ENCODE measurements at regions not wholly inside any gene's neighbourhood (a gene's known extent, or its start where the extent isn't known, plus 50 kb on each side); places are given as distances from the start of the nearest gene placed in this dataset.

DNA sequence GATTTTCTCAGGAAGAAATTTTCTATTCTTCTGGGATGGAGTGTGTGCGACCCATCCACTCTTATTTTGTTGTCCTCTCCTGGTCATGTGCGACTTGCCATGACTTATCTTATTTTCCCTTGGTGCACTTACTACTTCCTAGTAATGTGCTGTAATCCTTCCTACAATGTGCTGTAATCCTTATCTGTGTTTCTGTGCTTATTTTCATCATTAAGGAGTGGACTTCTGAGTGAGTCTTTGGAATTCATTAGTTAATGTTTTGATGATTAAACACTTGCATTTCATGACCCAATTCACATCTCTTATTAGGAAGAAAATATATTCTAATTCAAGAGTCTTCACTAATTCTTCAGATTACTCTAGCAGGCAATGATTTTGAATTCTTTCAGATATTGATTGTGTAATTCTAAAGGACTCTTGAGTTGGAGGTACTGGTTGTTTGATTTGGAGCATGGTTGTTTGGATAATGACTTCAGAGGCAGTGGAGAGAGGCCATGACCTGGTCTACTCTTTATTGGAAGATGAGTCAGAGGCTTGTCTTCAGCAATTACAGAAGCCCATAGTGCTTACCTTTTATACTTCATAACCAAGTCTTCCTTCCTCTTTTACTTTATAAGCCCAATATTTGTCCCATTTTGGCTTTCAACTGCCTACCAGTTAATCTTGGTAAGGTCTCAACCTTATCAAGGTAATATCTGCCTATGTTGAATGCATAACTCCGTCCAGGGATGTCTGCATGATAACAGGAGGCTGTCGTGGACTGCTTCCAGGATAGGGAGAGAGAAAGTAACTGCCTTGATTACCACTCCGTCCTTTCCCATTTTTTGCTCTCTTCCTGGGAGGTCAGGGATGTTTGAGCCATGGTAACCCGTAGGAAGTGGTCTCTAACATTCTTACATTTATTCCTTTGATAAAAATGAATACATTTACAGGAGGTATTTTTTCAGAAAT lies 278.3 kb upstream of the SP8 start:
- no peaks in the 10 kb centered on the region for H3K9me3 ChIP-seq
- DNase-seq (no peak), ATAC-seq (no peak)
- no peak overlapping the region for H3K27ac ChIP-seq
- WGBS, 2 donors, result 60 to 67% methylated on average over 6 of the region's 6 CpGs
- intact Hi-C loops (cut with DNase I), result no loop called here
- H3K36me3 ChIP-seq (replicated peaks in 1 of 2; ENCODE audit: insufficient read depth in 1 of 2, low read depth in 2 of 2), result no peaks in the 10 kb centered on the region
- TF ChIP-seq, protein P1, sequence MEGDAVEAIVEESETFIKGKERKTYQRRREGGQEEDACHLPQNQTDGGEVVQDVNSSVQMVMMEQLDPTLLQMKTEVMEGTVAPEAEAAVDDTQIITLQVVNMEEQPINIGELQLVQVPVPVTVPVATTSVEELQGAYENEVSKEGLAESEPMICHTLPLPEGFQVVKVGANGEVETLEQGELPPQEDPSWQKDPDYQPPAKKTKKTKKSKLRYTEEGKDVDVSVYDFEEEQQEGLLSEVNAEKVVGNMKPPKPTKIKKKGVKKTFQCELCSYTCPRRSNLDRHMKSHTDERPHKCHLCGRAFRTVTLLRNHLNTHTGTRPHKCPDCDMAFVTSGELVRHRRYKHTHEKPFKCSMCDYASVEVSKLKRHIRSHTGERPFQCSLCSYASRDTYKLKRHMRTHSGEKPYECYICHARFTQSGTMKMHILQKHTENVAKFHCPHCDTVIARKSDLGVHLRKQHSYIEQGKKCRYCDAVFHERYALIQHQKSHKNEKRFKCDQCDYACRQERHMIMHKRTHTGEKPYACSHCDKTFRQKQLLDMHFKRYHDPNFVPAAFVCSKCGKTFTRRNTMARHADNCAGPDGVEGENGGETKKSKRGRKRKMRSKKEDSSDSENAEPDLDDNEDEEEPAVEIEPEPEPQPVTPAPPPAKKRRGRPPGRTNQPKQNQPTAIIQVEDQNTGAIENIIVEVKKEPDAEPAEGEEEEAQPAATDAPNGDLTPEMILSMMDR (IDR thresholded peaks at IDR 0.05), result no peak
- no peak for TF ChIP-seq POLR2A (IDR thresholded peaks at IDR 0.05)
- H3K27me3 ChIP-seq, result no peaks in the 10 kb centered on the region
- H3K4me3 ChIP-seq, result no peak overlapping the region
- H3K4me1 ChIP-seq, result no peaks in the 10 kb centered on the region

DNA sequence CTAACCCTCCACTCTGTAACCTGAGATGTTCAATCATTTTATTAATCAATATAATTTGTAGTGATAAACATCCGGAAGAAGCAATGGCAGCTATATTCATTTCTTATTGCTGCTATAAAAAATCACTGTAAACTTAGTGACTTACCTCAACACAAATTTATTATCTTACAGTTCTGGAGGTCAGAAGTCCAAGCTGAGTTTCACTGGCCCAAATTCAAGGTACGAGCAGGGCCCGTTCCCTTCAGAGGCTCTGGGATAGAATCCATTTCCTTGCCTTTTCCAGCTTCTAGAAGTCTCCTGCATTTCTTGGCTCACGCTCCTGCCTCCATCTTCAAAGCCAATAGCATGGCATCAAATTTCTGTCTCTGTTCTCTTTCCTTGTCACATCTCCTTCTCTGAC lies 279.5 kb upstream of the SP8 start:
- Histone ChIP-seq H3K9me3 (no peaks in the 10 kb centered on the region), H3K4me3 (no peak overlapping the region), H3K4me1 (no peaks in the 10 kb centered on the region), H3K36me3 (replicated peaks in 1 of 2; ENCODE audit: insufficient read depth in 1 of 2, low read depth in 2 of 2) (no peaks in the 10 kb centered on the region), H3K27ac (no peak overlapping the region), H3K27me3 (no peaks in the 10 kb centered on the region)
- ATAC-seq (no peak), DNase-seq (no peak)
- intact Hi-C loops (cut with DNase I), result no loop called here
- WGBS, 2 donors, result 63 to 74% methylated on average over 4 of the region's 4 CpGs
- no peak for TF ChIP-seq POLR2A (IDR thresholded peaks at IDR 0.05)
- TF ChIP-seq, protein P1 (IDR thresholded peaks at IDR 0.05), result no peak

DNA sequence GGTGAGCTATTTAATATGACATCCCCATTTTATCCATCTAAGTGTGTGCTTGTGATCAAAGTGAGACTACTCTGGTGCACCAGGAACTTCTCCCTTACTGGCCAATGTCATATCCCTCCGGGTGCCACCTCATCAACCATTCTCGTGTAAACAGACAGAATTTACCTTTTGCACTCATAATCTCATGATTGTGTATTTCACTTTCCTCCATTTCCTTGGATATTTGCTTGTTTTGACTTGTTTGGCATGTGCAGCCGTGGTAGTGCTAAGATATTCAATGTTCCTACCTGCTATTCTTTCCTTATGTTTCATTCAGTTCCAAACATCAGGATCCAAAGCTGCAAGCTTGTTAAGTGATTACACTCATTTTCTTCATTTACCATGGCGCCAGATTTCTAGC lies 280.5 kb upstream of the SP8 start:
- Histone ChIP-seq H3K27ac (no peak overlapping the region), H3K4me3 (no peak overlapping the region), H3K36me3 (replicated peaks in 1 of 2; ENCODE audit: insufficient read depth in 1 of 2, low read depth in 2 of 2) (no peaks in the 10 kb centered on the region), H3K27me3 (no peaks in the 10 kb centered on the region), H3K4me1 (no peaks in the 10 kb centered on the region), H3K9me3 (no peaks in the 10 kb centered on the region)
- intact Hi-C loops (cut with DNase I), result no loop called here
- TF ChIP-seq POLR2A (IDR thresholded peaks at IDR 0.05), result no peak
- TF ChIP-seq, protein P1 (IDR thresholded peaks at IDR 0.05), result no peak
- WGBS, 2 donors, result 60 to 63% methylated on average over 4 of the region's 4 CpGs
- no peak for ATAC-seq
- DNase-seq, result no peak

DNA sequence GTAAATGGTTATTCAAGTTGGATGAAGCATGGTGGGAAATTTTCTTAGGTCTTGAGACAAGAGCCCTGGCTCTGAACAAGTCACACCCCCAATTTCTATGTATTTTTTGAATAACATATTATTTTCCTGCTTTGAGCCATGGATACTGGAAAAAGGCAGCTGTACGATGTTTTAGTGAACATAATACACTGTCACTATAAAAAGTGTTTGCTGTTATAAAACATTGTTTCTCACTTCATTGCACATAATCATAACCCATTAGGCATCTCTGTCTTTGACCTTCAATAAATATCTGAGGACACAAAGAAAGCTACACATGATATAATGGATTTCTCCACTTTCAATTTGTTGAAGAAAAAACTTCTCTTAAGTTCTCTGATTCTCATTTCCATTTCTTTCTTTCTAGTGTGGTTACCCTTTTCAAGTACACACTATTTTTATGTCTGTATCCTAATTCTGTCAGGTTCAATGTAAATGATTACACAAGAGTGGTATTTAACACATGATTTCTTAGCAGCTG lies 283.9 kb upstream of the SP8 start:
- WGBS, 2 donors, result 77 to 79% methylated on average over 1 of the region's 1 CpG
- H3K4me3 ChIP-seq, result no peak overlapping the region
- TF ChIP-seq POLR2A (IDR thresholded peaks at IDR 0.05), result no peak
- TF ChIP-seq, protein P1 (IDR thresholded peaks at IDR 0.05), result no peak
- intact Hi-C loops (cut with DNase I), result no loop called here
- ATAC-seq (no peak), DNase-seq (no peak)
- H3K9me3 ChIP-seq, result no peaks in the 10 kb centered on the region
- no peaks in the 10 kb centered on the region for H3K27me3 ChIP-seq
- no peaks in the 10 kb centered on the region for H3K4me1 ChIP-seq
- H3K27ac ChIP-seq, result no peak overlapping the region
- H3K36me3 ChIP-seq (replicated peaks in 1 of 2; ENCODE audit: insufficient read depth in 1 of 2, low read depth in 2 of 2), result no peaks in the 10 kb centered on the region
